H9 (cell line): ENCODE measurements at regions not wholly inside any gene's neighbourhood (a gene's known extent, or its start where the extent isn't known, plus 50 kb on each side); places are given as distances from the start of the nearest gene placed in this dataset.

Source experiments
- DNase-seq: peaks from one replicate; pipeline ENCODE4 v3.0.0-alpha.2; 2017
- H2AFZ ChIP-seq: one replicate; pipeline ENCODE4 v1.6.1; 2013; ENCODE audit warnings: mild to moderate bottlenecking, low read length, control low read depth, moderate library complexity
- H2AK5ac ChIP-seq: 2 replicates; pipeline ENCODE4 v1.6.1; 2013; ENCODE audit warnings: low read length, control low read depth, mixed read lengths; ENCODE audit not compliant: insufficient read length
- H2BK120ac ChIP-seq: one replicate; pipeline ENCODE4 v1.6.1; 2013; ENCODE audit warnings: low read depth, mild to moderate bottlenecking, low read length, control low read depth, inconsistent platforms; ENCODE audit not compliant: poor library complexity, severe bottlenecking
- H2BK12ac ChIP-seq: 2 replicates; pipeline ENCODE4 v1.6.1; 2013; ENCODE audit warnings: low read length, control low read depth, mixed read lengths, low read depth; ENCODE audit not compliant: insufficient read length
- H2BK15ac ChIP-seq: 2 replicates; pipeline ENCODE4 v1.6.1; 2013; ENCODE audit warnings: low read depth, low read length, control low read depth
- H2BK20ac ChIP-seq: one replicate; pipeline ENCODE4 v1.6.1; 2013; ENCODE audit warnings: low read depth, mild to moderate bottlenecking, low read length, control low read depth, inconsistent platforms; ENCODE audit not compliant: poor library complexity, severe bottlenecking
- H2BK5ac ChIP-seq: 2 replicates; pipeline ENCODE4 v1.6.1; 2013; ENCODE audit warnings: low read length, control low read depth, mixed read lengths; ENCODE audit not compliant: insufficient read length
- H3K14ac ChIP-seq: 2 replicates; pipeline ENCODE4 v1.6.1; 2013; ENCODE audit warnings: low read length, control low read depth; ENCODE audit not compliant: insufficient read depth
- H3K18ac ChIP-seq: 2 replicates; pipeline ENCODE4 v1.6.1; 2013; ENCODE audit warnings: low read depth, mild to moderate bottlenecking, mixed read lengths, low read length, control low read depth; ENCODE audit not compliant: insufficient read length
- H3K23ac ChIP-seq: 2 replicates; pipeline ENCODE4 v1.6.1; 2013; ENCODE audit warnings: low read length, control low read depth, mixed read lengths, low read depth; ENCODE audit not compliant: insufficient read length
- H3K23me2 ChIP-seq: 2 replicates; pipeline ENCODE4 v1.6.1; 2013; ENCODE audit warnings: low read depth, mild to moderate bottlenecking, mixed read lengths, low read length, control low read depth; ENCODE audit not compliant: insufficient read length, poor library complexity, severe bottlenecking
- H3K27ac ChIP-seq: 2 replicates; pipeline ENCODE4 v1.5.1; 2013; ENCODE audit warnings: low read length, control low read depth, mixed read lengths, low read depth; ENCODE audit not compliant: insufficient read length
- H3K27me3 ChIP-seq: 2 replicates; pipeline ENCODE4 v1.6.1; 2013; ENCODE audit warnings: low read length, control low read depth, inconsistent platforms; ENCODE audit not compliant: insufficient read depth
- H3K4ac ChIP-seq: 2 replicates; pipeline ENCODE4 v1.6.1; 2013; ENCODE audit warnings: low read depth, mild to moderate bottlenecking, control low read depth, inconsistent platforms, low read length, moderate library complexity
- H3K4me1 ChIP-seq: 2 replicates; pipeline ENCODE4 v1.6.1; 2013; ENCODE audit warnings: low read length, control low read depth, inconsistent platforms; ENCODE audit not compliant: insufficient read depth
- H3K4me2 ChIP-seq: 2 replicates; pipeline ENCODE4 v1.6.1; 2013; ENCODE audit warnings: low read length, control low read depth, mixed read lengths; ENCODE audit not compliant: insufficient read length, insufficient read depth
- H3K56ac ChIP-seq: 2 replicates; pipeline ENCODE4 v1.6.1; 2013; ENCODE audit warnings: low read depth, mild to moderate bottlenecking, mixed read lengths, low read length, control low read depth; ENCODE audit not compliant: insufficient read length
- H3K79me1 ChIP-seq: 2 replicates; pipeline ENCODE4 v1.6.1; 2013; ENCODE audit warnings: low read depth, mild to moderate bottlenecking, moderate library complexity, low read length, control low read depth, inconsistent platforms; ENCODE audit not compliant: insufficient read depth, poor library complexity, severe bottlenecking
- H3K79me2 ChIP-seq: 2 replicates; pipeline ENCODE4 v1.6.1; 2013; ENCODE audit warnings: low read length, control low read depth, inconsistent platforms; ENCODE audit not compliant: insufficient read depth
- H3K9ac ChIP-seq: 2 replicates; pipeline ENCODE4 v1.6.1; 2013; ENCODE audit warnings: low read length, control low read depth, mixed read lengths; ENCODE audit not compliant: insufficient read length; ENCODE audit errors: extremely low read depth
- H3K9me3 ChIP-seq: one replicate; pipeline ENCODE4 v1.6.1; 2013; ENCODE audit warnings: low read depth, low read length, inconsistent platforms; ENCODE audit not compliant: control insufficient read depth
- H3T11ph ChIP-seq: one replicate; pipeline ENCODE4 v1.6.1; 2013; ENCODE audit warnings: mild to moderate bottlenecking, low read length, control low read depth, inconsistent platforms
- H4K20me1 ChIP-seq: one replicate; pipeline ENCODE4 v1.6.1; 2013; ENCODE audit not compliant: control insufficient read depth, insufficient read length, insufficient read depth
- H4K5ac ChIP-seq: 2 replicates; pipeline ENCODE4 v1.6.1; 2013; ENCODE audit warnings: low read depth, mild to moderate bottlenecking, mixed read lengths, low read length, control low read depth; ENCODE audit not compliant: insufficient read length
- H4K8ac ChIP-seq: replicated peaks from 2 replicates; pipeline ENCODE4 v1.6.1; 2013; ENCODE audit warnings: low read length, control low read depth, mixed read lengths, low read depth; ENCODE audit not compliant: insufficient read length
- H4K91ac ChIP-seq: 2 replicates; pipeline ENCODE4 v1.6.1; 2013; ENCODE audit warnings: low read depth, mild to moderate bottlenecking, moderate library complexity, mixed read lengths, low read length, control low read depth; ENCODE audit not compliant: insufficient read length
- H3K27ac Mint-ChIP-seq, 3 experiments: 2 replicates in 2 of 3; 3 replicates in 1 of 3; pipeline ENCODE4 v1.8.0; 2020 to 2021; ENCODE audit warnings: mixed read lengths in 3 of 3, mild to moderate bottlenecking in 1 of 3, moderate library complexity in 1 of 3
- H3K27me3 Mint-ChIP-seq: 2 replicates; pipeline ENCODE4 v1.8.0; 2021; ENCODE audit warnings: low read depth, mild to moderate bottlenecking, moderate library complexity, mixed read lengths
- H3K36me3 Mint-ChIP-seq, 3 experiments: 2 replicates in 2 of 3; 3 replicates in 1 of 3; pipeline ENCODE4 v1.8.0; 2020 to 2021; ENCODE audit warnings: low read depth in 3 of 3, mixed read lengths in 3 of 3; ENCODE audit not compliant: insufficient read depth in 1 of 3
- H3K4me1 Mint-ChIP-seq, 2 experiments: 2 replicates each; pipeline ENCODE4 v1.8.0; 2020; ENCODE audit warnings: mixed read lengths in 2 of 2
- H3K4me3 Mint-ChIP-seq, 2 experiments: 2 replicates in 1 of 2; 3 replicates in 1 of 2; pipeline ENCODE4 v1.8.0; 2020 to 2021; ENCODE audit warnings: mild to moderate bottlenecking in 2 of 2, mixed read lengths in 2 of 2, moderate library complexity in 1 of 2
- H3K9me3 Mint-ChIP-seq, 2 experiments: 2 replicates in 1 of 2; 3 replicates in 1 of 2; pipeline ENCODE4 v1.8.0; 2020; ENCODE audit warnings: mild to moderate bottlenecking in 2 of 2, mixed read lengths in 2 of 2, moderate library complexity in 1 of 2
- WGBS: extraction: QIAGEN DNeasy Blood & Tissue Kit; methylation state at CpG from one replicate; pipeline ENCODE4 v1.1.7; 2013; ENCODE audit warnings: missing lambda C conversion rate, low lambda C conversion rate, mixed read lengths; ENCODE audit not compliant: insufficient read length; ENCODE audit errors: extremely low coverage; 5-methylcytosine and 5-hydroxymethylcytosine counted together
- TF ChIP-seq, protein P1 (sequence below): fragments of 200-600 bp; sonication (generic); conservative IDR thresholded peaks from 3 replicates; pipeline ENCODE4 v1.8.0; 2021; ENCODE audit warnings: antibody characterized with exemption, mild to moderate bottlenecking

DNA sequence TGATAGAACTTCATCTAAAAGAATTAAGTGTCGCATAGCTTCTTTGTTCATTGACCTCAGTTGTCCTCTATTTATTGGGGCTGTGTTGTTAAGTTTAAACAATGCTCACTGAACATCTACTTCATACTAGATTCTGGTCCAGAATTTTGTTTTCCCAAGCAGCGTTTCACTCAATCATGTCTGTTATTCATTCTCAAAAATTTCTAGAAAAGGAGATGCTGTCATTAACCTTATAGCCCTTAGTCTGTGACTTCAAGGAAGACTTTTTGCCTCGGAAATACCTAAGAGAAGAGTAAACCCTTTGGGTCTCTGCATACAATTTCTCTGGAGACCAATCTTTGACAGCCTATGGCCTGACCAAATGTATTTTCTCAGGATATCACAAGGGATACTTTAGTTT, 171.7 kb downstream of the FGF1 start:
- Mint-ChIP-seq H3K27ac (no peak overlapping the region), H3K4me1 (peaks cover 4 to 9% of the 10 kb centered on the region in 2 experiments), H3K27me3 (no peaks in the 10 kb centered on the region; the same call in 1 of the 2 replicates), H3K36me3 (peaks cover 6 to 12% (median 12%) of the 10 kb centered on the region in 3 experiments), H3K4me3 (no peak overlapping the region), H3K9me3 (peaks cover 12 to 13% of the 10 kb centered on the region in 2 experiments)
- no CpG with 5 or more reads among the region's 3 CpGs for WGBS
- Histone ChIP-seq H3K14ac (no peak overlapping the region), H2BK120ac (no peak overlapping the region), H3T11ph (no peak overlapping the region), H2AK5ac (no peak overlapping the region), H3K27ac (no peak overlapping the region), H4K5ac (no peak overlapping the region), H3K9me3 (no peaks in the 10 kb centered on the region), H3K23ac (no peak overlapping the region), H4K8ac (no peak overlapping the region), H4K91ac (no peak overlapping the region), H2BK5ac (no peak overlapping the region), H2AFZ (no peak overlapping the region), H3K4me1 (no peaks in the 10 kb centered on the region; the same call in 1 of the 2 replicates), H3K23me2 (no peaks in the 10 kb centered on the region), H3K4ac (no peak overlapping the region), H3K9ac (no peak overlapping the region), H3K56ac (no peak overlapping the region), H3K18ac (no peak overlapping the region), H2BK15ac (no peak overlapping the region), H2BK20ac (no peak overlapping the region), H3K79me2 (no peaks in the 10 kb centered on the region), H3K79me1 (no peaks in the 10 kb centered on the region), H2BK12ac (no peak overlapping the region), H3K4me2 (no peak overlapping the region), H3K27me3 (no peaks in the 10 kb centered on the region), H4K20me1 (no peaks in the 10 kb centered on the region)
- TF ChIP-seq, protein P1, sequence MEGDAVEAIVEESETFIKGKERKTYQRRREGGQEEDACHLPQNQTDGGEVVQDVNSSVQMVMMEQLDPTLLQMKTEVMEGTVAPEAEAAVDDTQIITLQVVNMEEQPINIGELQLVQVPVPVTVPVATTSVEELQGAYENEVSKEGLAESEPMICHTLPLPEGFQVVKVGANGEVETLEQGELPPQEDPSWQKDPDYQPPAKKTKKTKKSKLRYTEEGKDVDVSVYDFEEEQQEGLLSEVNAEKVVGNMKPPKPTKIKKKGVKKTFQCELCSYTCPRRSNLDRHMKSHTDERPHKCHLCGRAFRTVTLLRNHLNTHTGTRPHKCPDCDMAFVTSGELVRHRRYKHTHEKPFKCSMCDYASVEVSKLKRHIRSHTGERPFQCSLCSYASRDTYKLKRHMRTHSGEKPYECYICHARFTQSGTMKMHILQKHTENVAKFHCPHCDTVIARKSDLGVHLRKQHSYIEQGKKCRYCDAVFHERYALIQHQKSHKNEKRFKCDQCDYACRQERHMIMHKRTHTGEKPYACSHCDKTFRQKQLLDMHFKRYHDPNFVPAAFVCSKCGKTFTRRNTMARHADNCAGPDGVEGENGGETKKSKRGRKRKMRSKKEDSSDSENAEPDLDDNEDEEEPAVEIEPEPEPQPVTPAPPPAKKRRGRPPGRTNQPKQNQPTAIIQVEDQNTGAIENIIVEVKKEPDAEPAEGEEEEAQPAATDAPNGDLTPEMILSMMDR = no peak
- DNase-seq = no peak
